DMS79 treated with DMSO at 0.1 percent for 48 hours (cell line): ENCODE measurements at regions not wholly inside any gene's neighbourhood (a gene's known extent, or its start where the extent isn't known, plus 50 kb on each side); places are given as distances from the start of the nearest gene placed in this dataset.
A peak's percentile ranks its signal among the peaks of the same experiment; 100 is the strongest.
"Not testable (repeated sequence)": the region's sequence is repeated elsewhere in the genome, so short reads cannot be mapped to it uniquely, and the experiment has no call there.

ENCODE experiments used
- DNase-seq: peaks from one replicate; lab custom pipeline; 2025; lab: John Stamatoyannopoulos, UW

DNA sequence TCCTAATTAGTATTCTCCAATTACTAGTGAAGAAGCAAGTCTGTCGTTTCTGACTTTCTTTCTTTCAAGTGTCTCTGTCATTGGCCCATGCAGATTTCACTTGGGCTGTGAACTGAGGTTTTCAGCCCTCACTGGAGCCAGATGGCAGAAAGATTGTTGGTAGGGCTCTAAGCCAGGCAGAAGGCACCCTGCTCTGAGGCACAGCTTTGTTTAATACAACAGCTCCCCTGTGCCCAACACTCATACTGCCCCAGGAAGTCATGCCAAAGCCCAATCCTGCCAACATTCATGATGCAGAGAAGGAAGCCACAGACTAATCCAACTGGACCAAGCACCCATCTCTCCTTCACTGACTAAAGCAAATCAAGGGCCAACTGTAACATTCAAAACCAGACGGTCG lies 117.1 kb upstream of the FRG1 start:
- no peak for DNase-seq

GRCh38 chr4:189825466-189825865 lies 115.2 kb upstream of the FRG1 start:
- no peak for DNase-seq

DNA sequence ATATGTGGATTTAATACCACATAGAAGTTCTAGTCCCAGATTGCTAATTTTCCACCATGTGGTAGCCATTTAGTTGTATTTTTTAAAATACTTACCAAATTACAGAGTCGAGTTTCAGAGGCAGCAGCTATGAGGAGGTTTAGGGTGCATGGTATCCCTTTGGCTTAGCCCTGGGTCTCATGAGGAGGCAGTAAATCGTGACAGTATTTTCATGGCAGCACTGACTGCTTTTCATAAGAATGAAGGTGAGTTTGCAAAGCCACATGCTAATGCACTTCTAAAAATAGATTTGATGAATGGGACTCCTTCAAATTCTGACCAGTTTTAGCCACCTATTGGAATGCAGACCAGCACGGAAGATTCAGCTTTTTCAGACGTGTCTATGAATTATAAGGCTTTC lies 114.0 kb upstream of the FRG1 start:
- no peak for DNase-seq

GRCh38 chr4:189828081-189828697 lies 112.5 kb upstream of the FRG1 start:
- DNase-seq: no peak

DNA sequence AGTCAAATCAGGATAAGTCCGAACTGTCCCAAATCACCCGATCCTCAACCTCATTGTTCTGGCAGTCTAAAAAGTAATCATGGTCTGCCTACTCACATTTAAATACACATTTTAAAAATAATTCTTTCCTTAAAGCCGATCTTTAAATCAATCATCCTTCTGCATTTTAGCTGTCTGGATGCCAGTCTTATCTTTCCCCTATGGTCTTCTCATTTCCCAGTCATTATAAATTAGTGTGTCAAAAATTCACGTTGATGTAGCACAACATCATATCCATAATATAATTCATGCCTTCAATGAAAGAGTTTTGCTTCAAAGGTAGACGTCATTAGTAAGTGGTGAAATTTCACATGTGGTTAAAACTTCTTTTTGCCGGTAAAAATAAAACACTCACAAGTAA lies 108.1 kb upstream of the FRG1 start:
- DNase-seq: no peak

- no peak for DNase-seq
Measured at GRCh38 chr4:189834616-189835015, 106.1 kb upstream of the FRG1 start.

- no peak for DNase-seq
Measured at GRCh38 chr4:189835505-189835904, 105.2 kb upstream of the FRG1 start.

- no peak for DNase-seq
Measured at GRCh38 chr4:189837471-189837870, 103.2 kb upstream of the FRG1 start.

DNA sequence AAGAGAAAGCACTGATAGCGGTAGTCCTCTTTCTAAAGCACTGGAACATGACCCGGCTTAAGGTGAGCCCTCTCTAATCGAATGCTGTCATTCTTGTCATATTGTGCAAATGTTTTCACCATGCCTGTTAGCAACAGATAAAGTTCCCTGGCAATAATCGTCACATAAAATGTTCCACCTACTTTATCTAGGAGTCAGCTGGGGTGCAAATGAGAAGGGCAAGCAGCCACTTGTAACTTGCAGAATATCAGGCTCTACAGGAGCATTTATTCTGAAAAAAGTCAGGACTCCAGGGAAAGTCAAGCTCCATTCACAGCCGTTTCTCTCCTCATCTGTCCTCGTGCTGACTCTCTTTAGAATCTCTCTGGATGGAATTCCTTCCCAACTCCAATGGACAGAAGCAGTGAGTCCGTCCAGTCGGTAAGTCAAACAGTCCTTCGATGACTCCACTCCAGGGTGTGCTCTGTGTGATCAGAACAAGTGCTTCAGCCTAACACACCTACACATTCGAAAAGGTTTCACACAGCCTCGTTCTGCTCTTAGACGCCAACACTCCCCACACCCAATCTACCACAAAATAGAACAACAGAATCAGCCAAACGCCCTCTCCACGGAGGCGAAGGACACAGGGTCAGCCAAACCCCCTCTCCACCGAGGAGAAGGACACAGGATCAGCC lies 101.7 kb upstream of the FRG1 start:
- DNase-seq: no peak

DNA sequence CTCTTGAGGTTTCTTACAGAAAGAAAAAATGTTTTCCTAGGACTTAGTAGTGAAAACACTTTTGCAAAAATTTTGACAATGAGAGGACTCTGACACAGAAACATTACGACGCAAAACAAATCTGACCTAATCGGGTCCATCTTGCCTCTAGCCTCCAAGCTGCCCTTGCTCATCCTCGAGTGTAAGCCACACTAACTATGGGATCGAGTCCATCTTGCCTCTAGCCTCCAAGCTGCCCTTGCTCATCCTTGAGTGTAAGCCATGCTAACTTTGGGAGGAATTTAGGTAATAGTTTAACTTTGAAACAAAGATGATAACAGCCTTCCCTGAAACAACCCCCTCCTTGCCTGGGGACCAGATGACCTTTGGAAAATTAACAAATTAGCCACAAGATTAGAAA lies 100.3 kb upstream of the FRG1 start:
- no peak for DNase-seq

GRCh38 chr4:189843413-189844009 lies 97.2 kb upstream of the FRG1 start:
- no peak for DNase-seq

GRCh38 chr4:189845145-189845846 lies 95.4 kb upstream of the FRG1 start:
- DNase-seq: no peak

- DNase-seq: not testable (repeated sequence)
Measured at GRCh38 chr4:189846094-189846493, 94.6 kb upstream of the FRG1 start.

DNA sequence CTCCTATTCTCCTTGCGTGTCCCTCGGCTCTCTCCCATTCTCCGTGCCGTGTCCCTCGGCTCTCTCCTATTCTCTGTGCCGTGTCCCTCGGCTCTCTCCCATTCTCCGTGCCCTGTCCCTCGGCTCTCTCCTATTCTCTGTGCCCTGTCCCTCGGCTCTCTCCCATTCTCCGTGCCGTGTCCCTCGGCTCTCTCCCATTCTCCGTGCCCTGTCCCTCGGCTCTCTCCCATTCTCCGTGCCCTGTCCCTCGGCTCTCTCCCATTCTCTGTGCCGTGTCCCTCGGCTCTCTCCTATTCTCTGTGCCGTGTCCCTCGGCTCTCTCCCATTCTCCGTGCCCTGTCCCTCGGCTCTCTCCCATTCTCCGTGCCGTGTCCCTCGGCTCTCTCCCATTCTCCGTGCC lies 94.1 kb upstream of the FRG1 start:
- DNase-seq: not testable (repeated sequence)

DNA sequence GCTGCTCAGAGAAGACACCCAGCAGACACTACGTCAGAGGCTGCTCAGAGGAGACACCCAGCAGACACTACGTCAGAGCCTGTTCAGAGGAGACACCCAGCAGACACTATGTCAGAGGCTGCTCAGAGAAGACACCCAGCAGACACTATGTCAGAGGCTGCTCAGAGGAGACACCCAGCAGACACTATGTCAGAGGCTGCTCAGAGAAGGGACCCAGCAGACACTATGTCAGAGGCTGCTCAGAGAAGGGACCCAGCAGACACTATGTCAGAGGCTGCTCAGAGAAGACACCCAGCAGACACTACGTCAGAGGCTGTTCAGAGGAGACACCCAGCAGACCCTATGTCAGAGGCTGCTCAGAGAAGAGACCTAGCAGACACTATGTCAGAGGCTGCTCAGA lies 92.0 kb upstream of the FRG1 start:
- not testable (repeated sequence) for DNase-seq

- DNase-seq: no peak
Measured at GRCh38 chr4:189850239-189850856, 90.3 kb upstream of the FRG1 start.

- peak; percentile 9 for DNase-seq
Measured at GRCh38 chr4:189858435-189858834, 82.2 kb upstream of the FRG1 start.

DNA sequence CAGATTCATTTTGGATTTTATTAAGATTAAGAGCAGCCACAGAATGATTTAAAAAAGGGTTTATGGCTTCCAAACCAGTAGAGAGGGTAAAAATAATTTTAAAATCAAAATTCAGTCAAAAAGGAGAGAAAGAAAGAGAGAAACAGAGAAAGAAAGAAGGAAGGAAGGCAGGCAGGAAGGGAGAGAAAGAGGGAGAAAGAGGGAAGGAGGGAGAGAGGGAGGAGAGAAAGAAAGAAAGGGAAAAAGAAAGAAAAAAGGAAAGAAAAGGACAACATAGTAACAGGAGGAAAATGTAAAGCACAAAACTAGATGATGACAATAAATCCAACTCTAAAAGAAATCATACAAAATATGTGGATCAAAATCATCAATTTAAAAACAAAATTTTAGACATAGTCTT lies 79.6 kb upstream of the FRG1 start:
- no peak for DNase-seq

GRCh38 chr4:189869236-189869635 lies 71.4 kb upstream of the FRG1 start:
- DNase-seq: no peak

DNA sequence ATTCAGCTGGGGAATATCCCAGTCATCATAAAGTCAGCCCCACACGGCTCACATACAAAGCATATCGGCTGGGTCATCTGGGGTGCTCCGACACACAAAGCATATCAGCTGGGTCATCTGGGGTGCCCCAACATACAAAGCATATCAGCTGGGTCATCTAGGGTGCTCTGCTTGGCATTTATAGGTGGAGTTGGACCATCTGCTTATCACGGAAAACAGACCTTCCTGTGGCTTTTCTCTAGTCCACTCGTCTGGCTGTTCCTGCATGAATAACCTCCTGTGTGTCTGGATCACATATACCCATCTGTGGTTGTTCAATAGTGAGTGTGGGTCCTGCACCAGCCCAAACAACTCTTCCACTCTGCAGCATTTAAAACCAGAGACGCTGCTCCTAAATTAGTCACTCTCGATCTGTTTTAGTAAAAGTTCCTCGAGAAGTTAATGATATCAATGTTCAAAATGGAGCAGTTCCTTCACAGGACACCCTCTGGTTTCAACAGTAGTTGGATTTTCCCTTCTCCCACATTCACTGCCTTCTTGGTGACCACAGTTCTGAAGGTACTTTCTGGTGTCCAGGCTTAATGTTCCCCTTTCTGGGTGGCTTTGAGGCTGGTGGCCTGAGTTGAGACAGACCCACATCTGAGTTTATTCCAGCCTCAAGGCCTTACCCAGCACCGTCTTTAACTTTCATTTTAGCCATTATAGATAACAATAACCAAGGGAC lies 70.0 kb upstream of the FRG1 start:
- DNase-seq: no peak

DNA sequence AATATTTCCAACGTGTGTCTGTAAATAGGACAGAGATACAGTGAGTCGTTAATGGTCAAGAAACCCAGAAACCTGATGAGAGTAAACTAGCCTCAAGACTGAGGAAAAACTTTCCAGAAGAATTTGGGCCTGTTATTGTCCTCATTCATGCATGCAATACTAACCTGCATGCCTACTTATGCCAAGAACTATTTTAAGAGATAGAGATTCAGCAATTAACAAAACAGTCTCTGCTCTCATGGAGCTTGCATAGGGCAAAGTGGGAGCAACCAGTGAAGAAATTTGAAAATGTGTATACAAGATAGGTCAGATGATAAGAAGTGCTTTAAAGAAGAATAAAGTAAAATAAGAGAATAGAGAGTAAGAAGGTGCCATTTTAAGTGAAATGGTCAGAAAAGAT lies 66.1 kb upstream of the FRG1 start:
- no peak for DNase-seq

- DNase-seq: not testable (repeated sequence)
Measured at GRCh38 chr4:189881190-189881589, 59.5 kb upstream of the FRG1 start.
